Nephron progenitor cell (in vitro differentiated cells): ENCODE measurements at regions not wholly inside any gene's neighbourhood (a gene's known extent, or its start where the extent isn't known, plus 50 kb on each side); places are given as distances from the start of the nearest gene placed in this dataset.

Experiments
- DNase-seq: peaks from one replicate; pipeline ENCODE4 v3.0.0; 2021
- H3K27ac Mint-ChIP-seq: 2 replicates; pipeline ENCODE4 v1.8.0; 2021; ENCODE audit warnings: mild to moderate bottlenecking, moderate library complexity, mixed read lengths
- H3K27me3 Mint-ChIP-seq: 2 replicates; pipeline ENCODE4 v1.8.0; 2021; ENCODE audit warnings: mild to moderate bottlenecking, low read depth, mixed read lengths; ENCODE audit not compliant: poor library complexity
- H3K36me3 Mint-ChIP-seq: 2 replicates; pipeline ENCODE4 v1.8.0; 2021; ENCODE audit warnings: low read depth, mixed read lengths
- H3K4me1 Mint-ChIP-seq: 2 replicates; pipeline ENCODE4 v1.8.0; 2021; ENCODE audit warnings: mixed read lengths
- H3K4me3 Mint-ChIP-seq: 2 replicates; pipeline ENCODE4 v1.8.0; 2021; ENCODE audit warnings: mild to moderate bottlenecking, moderate library complexity, mixed read lengths
- H3K9me3 Mint-ChIP-seq: 2 replicates; pipeline ENCODE4 v1.8.0; 2021; ENCODE audit warnings: mild to moderate bottlenecking, moderate library complexity, mixed read lengths
- TF ChIP-seq, protein P1 (sequence below): fragments of 200-600 bp; sonication (generic); IDR thresholded peaks from 2 replicates; pipeline ENCODE4 v1.5.0; 2021; ENCODE audit warnings: antibody characterized with exemption

- Mint-ChIP-seq H3K9me3 (no peaks in the 10 kb centered on the region), H3K27ac (no peak overlapping the region), H3K27me3 (peaks cover 2% of the 10 kb centered on the region), H3K36me3 (no peaks in the 10 kb centered on the region), H3K4me1 (peaks cover 33% of the 10 kb centered on the region), H3K4me3 (no peak overlapping the region)
- TF ChIP-seq, protein P1, sequence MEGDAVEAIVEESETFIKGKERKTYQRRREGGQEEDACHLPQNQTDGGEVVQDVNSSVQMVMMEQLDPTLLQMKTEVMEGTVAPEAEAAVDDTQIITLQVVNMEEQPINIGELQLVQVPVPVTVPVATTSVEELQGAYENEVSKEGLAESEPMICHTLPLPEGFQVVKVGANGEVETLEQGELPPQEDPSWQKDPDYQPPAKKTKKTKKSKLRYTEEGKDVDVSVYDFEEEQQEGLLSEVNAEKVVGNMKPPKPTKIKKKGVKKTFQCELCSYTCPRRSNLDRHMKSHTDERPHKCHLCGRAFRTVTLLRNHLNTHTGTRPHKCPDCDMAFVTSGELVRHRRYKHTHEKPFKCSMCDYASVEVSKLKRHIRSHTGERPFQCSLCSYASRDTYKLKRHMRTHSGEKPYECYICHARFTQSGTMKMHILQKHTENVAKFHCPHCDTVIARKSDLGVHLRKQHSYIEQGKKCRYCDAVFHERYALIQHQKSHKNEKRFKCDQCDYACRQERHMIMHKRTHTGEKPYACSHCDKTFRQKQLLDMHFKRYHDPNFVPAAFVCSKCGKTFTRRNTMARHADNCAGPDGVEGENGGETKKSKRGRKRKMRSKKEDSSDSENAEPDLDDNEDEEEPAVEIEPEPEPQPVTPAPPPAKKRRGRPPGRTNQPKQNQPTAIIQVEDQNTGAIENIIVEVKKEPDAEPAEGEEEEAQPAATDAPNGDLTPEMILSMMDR, result no peak
- no peak for DNase-seq
Measured at GRCh38 chr13:103277959-103278694, 211.9 kb upstream of the SLC10A2 start.

DNA sequence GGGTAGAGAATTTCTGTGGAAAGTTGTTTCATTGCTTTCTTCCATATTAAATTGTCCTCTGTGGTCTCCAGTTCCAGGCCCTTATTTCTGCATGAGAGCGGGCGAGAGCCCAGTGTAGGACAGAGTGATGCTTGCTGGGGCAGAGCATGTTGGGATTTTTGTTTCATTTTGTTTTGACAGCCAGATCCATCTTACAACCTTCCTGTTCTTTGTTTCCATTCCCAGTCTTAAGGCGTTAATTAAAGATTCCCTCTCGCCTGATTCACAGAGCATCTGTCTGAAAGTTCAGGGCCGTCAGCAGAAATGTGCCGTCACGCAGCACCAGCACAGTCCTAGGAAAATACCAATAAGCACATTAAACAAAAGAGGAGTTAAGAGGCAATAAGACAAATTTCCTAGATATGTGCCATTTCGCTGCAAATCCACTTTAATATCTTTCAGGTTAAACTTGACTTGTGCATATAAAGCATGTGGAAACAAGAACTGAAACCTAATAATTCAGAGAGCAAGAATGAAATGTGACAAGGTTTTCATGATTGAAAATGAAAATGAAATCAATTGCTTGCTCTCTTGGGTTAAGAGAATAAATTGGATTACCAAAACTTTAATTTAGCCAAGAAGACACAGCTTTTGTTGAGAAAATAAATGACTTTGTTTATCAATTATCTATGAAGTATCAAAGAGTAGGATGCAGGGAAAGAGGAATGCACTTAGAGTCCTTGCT, 210.7 kb upstream of the SLC10A2 start:
- no peak for DNase-seq
- no peaks in the 10 kb centered on the region for H3K36me3 Mint-ChIP-seq
- H3K4me1 Mint-ChIP-seq, result peaks cover 25% of the 10 kb centered on the region
- H3K27ac Mint-ChIP-seq, result no peak overlapping the region
- H3K9me3 Mint-ChIP-seq, result no peaks in the 10 kb centered on the region
- peaks cover 2% of the 10 kb centered on the region for H3K27me3 Mint-ChIP-seq
- TF ChIP-seq, protein P1, result no peak
- no peak overlapping the region for H3K4me3 Mint-ChIP-seq

DNA sequence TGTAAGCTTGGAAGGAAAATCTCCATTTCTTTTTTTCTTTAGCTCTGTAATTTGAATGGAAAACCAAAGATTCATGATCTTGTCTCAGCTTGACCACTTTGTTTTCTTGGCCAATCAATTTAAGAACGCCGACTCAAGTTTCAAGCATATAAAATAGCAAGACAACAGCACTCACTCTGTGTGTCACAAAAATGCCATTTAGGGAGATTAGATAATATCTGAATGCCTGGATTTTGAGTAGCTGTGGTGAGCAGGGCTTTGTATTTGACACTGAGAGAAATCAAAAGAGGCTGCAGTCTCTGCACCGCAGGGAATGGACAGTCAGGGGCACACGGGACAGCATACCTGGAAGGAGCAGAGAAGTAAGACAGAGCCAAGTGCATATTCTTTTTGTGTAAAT, 209.5 kb upstream of the SLC10A2 start:
- H3K27me3 Mint-ChIP-seq, result peaks cover 2% of the 10 kb centered on the region
- H3K9me3 Mint-ChIP-seq, result no peaks in the 10 kb centered on the region
- TF ChIP-seq, protein P1, result no peak
- DNase-seq, result no peak
- H3K4me3 Mint-ChIP-seq, result no peak overlapping the region
- H3K27ac Mint-ChIP-seq, result peak overlapping the region; percentile 86
- H3K36me3 Mint-ChIP-seq, result no peaks in the 10 kb centered on the region
- peaks cover 25% of the 10 kb centered on the region for H3K4me1 Mint-ChIP-seq

DNA sequence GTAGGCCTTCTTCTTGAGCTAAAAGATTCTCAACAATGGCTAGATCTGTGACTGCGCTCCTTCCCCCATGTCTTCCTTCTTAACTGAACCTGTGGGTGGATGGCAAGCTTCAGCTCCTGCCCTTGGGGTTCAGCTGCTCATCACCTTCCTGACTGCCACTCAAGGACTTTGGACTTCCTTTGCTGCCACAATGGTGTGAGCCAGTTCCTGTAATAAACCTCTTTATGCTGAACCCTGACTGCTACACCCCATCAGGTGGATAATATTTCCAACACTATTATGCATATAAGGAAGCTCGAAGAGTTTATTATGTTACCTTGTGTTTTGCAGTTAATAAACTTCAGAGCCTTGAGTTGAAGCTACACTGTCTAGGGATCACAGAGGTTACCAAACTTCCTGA, 208.9 kb upstream of the SLC10A2 start:
- no peak for DNase-seq
- Mint-ChIP-seq H3K9me3 (no peaks in the 10 kb centered on the region), H3K27ac (peak overlapping the region; percentile 86), H3K4me1 (peaks cover 25% of the 10 kb centered on the region), H3K27me3 (peaks cover 2% of the 10 kb centered on the region), H3K36me3 (no peaks in the 10 kb centered on the region), H3K4me3 (no peak overlapping the region)
- TF ChIP-seq, protein P1, result no peak

GRCh38 chr13:103273825-103274224, 207.6 kb upstream of the SLC10A2 start:
- peaks cover 25% of the 10 kb centered on the region for H3K4me1 Mint-ChIP-seq
- no peaks in the 10 kb centered on the region for H3K36me3 Mint-ChIP-seq
- no peak for DNase-seq
- peaks cover 7% of the 10 kb centered on the region for H3K9me3 Mint-ChIP-seq
- H3K27me3 Mint-ChIP-seq, result peaks cover 2% of the 10 kb centered on the region
- H3K4me3 Mint-ChIP-seq, result no peak overlapping the region
- no peak overlapping the region for H3K27ac Mint-ChIP-seq
- TF ChIP-seq, protein P1, result no peak
